Mucosa of descending colon (tissue), 3 donors: ENCODE measurements at regions not wholly inside any gene's neighbourhood (a gene's known extent, or its start where the extent isn't known, plus 50 kb on each side); places are given as distances from the start of the nearest gene placed in this dataset.
A peak's percentile ranks its signal among the peaks of the same experiment; 100 is the strongest.

Experiments
- ATAC-seq: fragments of 200-7000 bp; cut with Tn5 transposase; one replicate; pipeline ENCODE4 v1.9.1; 2020; ENCODE audit warnings: mild to moderate bottlenecking, moderate library complexity
- DNase-seq, 3 donors: peaks; one replicate each; pipeline ENCODE4 v3.0.0-alpha.2; 2020
- H3K36me3 ChIP-seq: fragments of 200-600 bp; one replicate; pipeline ENCODE4 v1.8.0; 2021; ENCODE audit warnings: low read depth, mild to moderate bottlenecking
- H3K4me1 ChIP-seq: fragments of 200-600 bp; one replicate; pipeline ENCODE4 v1.8.0; 2021; ENCODE audit warnings: low read depth, mild to moderate bottlenecking
- H3K4me3 ChIP-seq: fragments of 200-600 bp; one replicate; pipeline ENCODE4 v1.8.0; 2021; ENCODE audit warnings: mild to moderate bottlenecking
- H3K9me3 ChIP-seq: fragments of 200-600 bp; one replicate; pipeline ENCODE4 v1.8.0; 2021; ENCODE audit warnings: mild to moderate bottlenecking
- intact Hi-C, 2 donors: fragments of 100-400 bp; cut with DNase I in 1 of 2; cut with micrococcal nuclease in 1 of 2; formaldehyde crosslinking; loops; one replicate each; pipeline versions ENCODE4 v1.11.0 to v1.11.1; 2022; cut with DNase I, micrococcal nuclease
- TF ChIP-seq, protein P1 (sequence below): fragments of 200-600 bp; IDR thresholded peaks from one replicate; pipeline ENCODE4 v1.8.0; 2022; ENCODE audit warnings: antibody characterized with exemption, mild to moderate bottlenecking
- donor health status: DM: no; HTN: no; CAD: no; lungs with moderate emphysema.
- donor health status: DM: no; HTN: no; CAD: no.
- donor health status: DM: no; HTN: yes; CAD: no.

GRCh38 chr15:70318594-70319465 is 221.1 kb upstream of the TLE3 start:
- Histone ChIP-seq H3K4me1 (peaks cover 17% of the 10 kb centered on the region), H3K9me3 (no peaks in the 10 kb centered on the region), H3K36me3 (no peaks in the 10 kb centered on the region), H3K4me3 (no peak overlapping the region)
- intact Hi-C loops = no loop called here
- TF ChIP-seq, protein P1, sequence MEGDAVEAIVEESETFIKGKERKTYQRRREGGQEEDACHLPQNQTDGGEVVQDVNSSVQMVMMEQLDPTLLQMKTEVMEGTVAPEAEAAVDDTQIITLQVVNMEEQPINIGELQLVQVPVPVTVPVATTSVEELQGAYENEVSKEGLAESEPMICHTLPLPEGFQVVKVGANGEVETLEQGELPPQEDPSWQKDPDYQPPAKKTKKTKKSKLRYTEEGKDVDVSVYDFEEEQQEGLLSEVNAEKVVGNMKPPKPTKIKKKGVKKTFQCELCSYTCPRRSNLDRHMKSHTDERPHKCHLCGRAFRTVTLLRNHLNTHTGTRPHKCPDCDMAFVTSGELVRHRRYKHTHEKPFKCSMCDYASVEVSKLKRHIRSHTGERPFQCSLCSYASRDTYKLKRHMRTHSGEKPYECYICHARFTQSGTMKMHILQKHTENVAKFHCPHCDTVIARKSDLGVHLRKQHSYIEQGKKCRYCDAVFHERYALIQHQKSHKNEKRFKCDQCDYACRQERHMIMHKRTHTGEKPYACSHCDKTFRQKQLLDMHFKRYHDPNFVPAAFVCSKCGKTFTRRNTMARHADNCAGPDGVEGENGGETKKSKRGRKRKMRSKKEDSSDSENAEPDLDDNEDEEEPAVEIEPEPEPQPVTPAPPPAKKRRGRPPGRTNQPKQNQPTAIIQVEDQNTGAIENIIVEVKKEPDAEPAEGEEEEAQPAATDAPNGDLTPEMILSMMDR = no peak
- ATAC-seq (peak; percentile 19), DNase-seq (no peak)

DNA sequence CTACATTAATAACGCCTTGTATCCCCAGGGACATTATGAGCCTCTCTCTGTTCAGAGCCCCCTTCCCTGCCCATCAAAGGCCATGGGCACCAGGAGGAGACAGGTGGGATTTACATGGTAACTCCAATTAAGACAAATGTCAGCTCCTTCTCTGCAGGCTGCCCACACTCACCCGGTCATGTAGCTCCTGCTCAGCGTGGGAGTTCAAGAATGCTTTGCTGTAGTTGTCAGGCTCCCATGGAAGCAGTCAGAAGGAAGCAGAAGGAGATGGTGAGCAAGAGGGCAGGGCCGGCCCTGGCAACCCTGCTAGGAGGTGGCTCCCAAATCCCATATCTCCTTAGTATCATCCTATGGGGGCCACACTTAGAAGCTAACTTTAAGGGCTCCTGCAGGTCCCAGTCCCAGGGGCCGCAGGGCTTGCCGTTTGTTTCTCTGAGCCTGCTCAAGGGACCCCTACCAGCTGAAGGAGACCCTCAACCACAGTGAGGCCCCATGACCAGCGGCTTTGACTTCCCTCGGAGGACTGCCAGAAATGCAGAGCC is 218.4 kb upstream of the TLE3 start:
- H3K36me3 ChIP-seq = no peaks in the 10 kb centered on the region
- intact Hi-C loops = no loop called here
- no peaks in the 10 kb centered on the region for H3K9me3 ChIP-seq
- DNase-seq = no peak
- H3K4me3 ChIP-seq = no peak overlapping the region
- TF ChIP-seq, protein P1 = no peak
- peaks cover 7% of the 10 kb centered on the region for H3K4me1 ChIP-seq
- no peak for ATAC-seq

DNA sequence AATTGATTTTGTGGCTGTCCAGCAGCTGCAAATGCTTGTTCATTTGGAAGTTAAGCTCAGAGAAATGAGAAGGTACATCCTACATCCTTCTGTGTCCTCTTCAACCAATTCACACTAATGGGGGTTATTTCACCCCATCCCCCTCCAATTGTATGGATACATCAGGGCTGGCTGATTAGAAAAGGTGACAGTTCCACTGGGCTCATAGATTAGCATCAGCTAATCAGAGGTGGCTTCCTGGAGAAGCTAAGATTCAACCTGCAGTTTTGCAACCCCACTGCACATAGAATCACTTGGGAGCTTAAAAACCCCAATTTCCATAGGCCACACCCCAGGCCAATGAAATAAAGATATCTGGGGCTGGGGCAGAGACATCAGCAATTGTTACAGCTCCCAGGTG is 217.7 kb upstream of the TLE3 start:
- DNase-seq = no peak
- ATAC-seq = no peak
- H3K4me1 ChIP-seq = no peaks in the 10 kb centered on the region
- H3K36me3 ChIP-seq = no peaks in the 10 kb centered on the region
- intact Hi-C loops = no loop called here
- no peak overlapping the region for H3K4me3 ChIP-seq
- TF ChIP-seq, protein P1 = no peak
- H3K9me3 ChIP-seq = no peaks in the 10 kb centered on the region

- Histone ChIP-seq H3K4me1 (no peaks in the 10 kb centered on the region), H3K4me3 (no peak overlapping the region), H3K36me3 (no peaks in the 10 kb centered on the region), H3K9me3 (no peaks in the 10 kb centered on the region)
- no peak for DNase-seq
- intact Hi-C loops = no loop called here
- ATAC-seq = no peak
- TF ChIP-seq, protein P1 = no peak
These were observed 217.0 kb upstream of the TLE3 start for GRCh38 chr15:70314688-70315087.

GRCh38 chr15:70314018-70314354 is 216.3 kb upstream of the TLE3 start:
- DNase-seq (no peak), ATAC-seq (no peak)
- Histone ChIP-seq H3K4me3 (no peak overlapping the region), H3K9me3 (no peaks in the 10 kb centered on the region), H3K4me1 (no peaks in the 10 kb centered on the region), H3K36me3 (no peaks in the 10 kb centered on the region)
- intact Hi-C loops = no loop called here
- TF ChIP-seq, protein P1 = no peak
